AG09309 (cell line): ENCODE measurements at regions not wholly inside any gene's neighbourhood (a gene's known extent, or its start where the extent isn't known, plus 50 kb on each side); places are given as distances from the start of the nearest gene placed in this dataset.

Experiments
- DNase-seq: peaks from one replicate; pipeline ENCODE4 v3.0.0-alpha.2; 2010; ENCODE audit warnings: low read depth
- H3K4me3 ChIP-seq: 2 replicates; pipeline ENCODE4 v1.5.1; 2011; ENCODE audit warnings: mild to moderate bottlenecking, low read depth, low read length, moderate library complexity; ENCODE audit not compliant: control insufficient read depth
- TF ChIP-seq, protein P1 (sequence below): IDR thresholded peaks from 2 replicates; pipeline ENCODE4 v1.5.1; 2011; ENCODE audit warnings: mild to moderate bottlenecking, low read depth, low read length, inconsistent platforms; ENCODE audit not compliant: insufficient read depth, control insufficient read depth; ENCODE audit errors: missing control alignments

DNA sequence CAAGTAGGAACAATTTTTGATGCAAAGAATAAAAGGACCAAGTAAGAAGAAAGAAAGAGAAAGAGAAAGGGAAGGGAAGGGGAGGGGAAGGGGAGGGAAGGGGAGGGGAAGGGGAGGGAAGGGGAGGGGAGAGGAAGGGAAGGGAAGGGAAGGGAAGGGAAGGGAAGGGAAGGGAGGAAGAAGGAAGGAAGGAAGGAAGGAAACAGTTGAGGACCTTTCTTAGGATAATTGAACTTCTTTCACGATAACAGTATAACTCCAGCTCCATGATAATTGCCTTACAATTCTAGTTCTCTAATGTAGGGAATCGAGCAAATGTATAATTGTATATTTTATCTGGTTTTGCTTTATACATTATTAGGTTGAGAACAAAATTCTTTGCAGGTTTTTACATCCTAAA lies 556.2 kb upstream of the PCDH10 start:
- H3K4me3 ChIP-seq: no peak overlapping the region
- TF ChIP-seq, protein P1, sequence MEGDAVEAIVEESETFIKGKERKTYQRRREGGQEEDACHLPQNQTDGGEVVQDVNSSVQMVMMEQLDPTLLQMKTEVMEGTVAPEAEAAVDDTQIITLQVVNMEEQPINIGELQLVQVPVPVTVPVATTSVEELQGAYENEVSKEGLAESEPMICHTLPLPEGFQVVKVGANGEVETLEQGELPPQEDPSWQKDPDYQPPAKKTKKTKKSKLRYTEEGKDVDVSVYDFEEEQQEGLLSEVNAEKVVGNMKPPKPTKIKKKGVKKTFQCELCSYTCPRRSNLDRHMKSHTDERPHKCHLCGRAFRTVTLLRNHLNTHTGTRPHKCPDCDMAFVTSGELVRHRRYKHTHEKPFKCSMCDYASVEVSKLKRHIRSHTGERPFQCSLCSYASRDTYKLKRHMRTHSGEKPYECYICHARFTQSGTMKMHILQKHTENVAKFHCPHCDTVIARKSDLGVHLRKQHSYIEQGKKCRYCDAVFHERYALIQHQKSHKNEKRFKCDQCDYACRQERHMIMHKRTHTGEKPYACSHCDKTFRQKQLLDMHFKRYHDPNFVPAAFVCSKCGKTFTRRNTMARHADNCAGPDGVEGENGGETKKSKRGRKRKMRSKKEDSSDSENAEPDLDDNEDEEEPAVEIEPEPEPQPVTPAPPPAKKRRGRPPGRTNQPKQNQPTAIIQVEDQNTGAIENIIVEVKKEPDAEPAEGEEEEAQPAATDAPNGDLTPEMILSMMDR: no peak
- DNase-seq: no peak

DNA sequence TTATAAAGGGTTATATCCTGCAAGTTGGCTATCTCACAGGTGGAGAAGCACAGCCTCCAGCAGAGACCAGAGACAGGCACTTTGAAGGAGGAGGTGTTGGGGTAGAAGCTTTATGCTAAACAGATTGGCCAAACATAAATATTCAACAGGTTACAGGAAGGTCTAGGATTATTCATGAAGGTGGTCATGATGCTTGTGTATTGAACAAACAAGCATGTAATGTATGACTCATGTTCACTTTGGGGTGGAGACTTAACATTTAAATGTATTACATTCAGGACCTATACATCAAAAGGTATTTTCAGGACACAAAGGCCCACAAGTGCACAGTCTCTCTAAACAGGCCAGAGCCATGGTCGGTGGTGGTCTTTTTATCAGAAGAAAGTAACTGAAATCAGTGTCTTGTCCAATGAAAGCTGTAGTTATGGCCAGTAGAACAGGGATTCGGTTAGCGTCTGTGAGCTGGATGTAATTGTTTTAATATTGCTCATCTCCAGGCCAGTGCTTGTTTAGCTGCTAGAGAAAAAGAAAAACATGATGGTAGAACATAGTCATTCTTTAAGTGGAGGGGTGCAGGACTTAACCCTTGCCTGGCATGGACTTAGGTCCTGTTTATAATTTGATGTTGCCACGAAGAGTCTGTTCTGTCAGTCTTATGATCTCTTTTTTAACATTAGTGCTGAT lies 555.2 kb upstream of the PCDH10 start:
- TF ChIP-seq, protein P1: no peak
- DNase-seq: no peak

DNA sequence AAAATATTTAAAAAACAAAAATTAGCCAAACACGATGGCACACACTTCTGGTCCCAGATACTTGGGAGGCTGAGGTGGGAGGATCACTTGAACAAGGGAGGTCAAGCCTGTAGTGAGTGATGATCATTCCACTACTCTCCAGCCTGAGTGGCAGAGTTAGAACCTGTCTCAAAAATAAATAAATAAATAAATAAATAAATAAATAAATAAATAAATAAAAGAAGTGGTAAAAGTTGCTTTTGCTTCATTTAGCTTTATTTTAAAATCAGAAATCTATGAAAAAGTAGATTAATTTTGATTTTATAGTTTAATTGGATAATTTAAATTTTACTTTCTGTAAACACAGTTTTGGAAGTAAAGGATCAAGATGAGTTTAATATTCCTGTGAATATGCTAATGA lies 552.9 kb upstream of the PCDH10 start:
- no peak for DNase-seq
- TF ChIP-seq, protein P1: no peak

More for the DNA sequence above, 555.2 kb upstream of the PCDH10 start:
- H3K4me3 ChIP-seq: no peak overlapping the region

DNA sequence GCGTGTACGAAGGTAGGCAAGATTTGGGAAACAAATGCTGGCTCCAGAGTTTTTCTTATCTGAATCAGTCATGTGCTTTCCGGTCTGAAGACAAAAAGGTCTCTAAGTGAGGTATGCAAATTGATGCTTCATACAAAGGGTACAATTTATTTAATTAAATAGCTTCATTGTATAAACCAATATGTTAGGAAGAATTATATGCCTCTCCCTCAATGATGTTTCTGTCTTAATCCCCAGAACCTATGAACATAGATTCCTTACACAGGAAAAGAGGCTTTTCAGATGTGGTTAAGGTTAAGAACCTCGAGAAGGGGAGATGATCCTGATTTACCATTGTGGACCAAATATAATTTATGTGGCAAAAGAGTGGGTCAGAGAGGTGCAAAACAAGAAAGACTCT lies 543.5 kb upstream of the PCDH10 start:
- TF ChIP-seq, protein P1: no peak
- no peak overlapping the region for H3K4me3 ChIP-seq
- no peak for DNase-seq

More for the DNA sequence above, 552.9 kb upstream of the PCDH10 start:
- H3K4me3 ChIP-seq: no peak overlapping the region

DNA sequence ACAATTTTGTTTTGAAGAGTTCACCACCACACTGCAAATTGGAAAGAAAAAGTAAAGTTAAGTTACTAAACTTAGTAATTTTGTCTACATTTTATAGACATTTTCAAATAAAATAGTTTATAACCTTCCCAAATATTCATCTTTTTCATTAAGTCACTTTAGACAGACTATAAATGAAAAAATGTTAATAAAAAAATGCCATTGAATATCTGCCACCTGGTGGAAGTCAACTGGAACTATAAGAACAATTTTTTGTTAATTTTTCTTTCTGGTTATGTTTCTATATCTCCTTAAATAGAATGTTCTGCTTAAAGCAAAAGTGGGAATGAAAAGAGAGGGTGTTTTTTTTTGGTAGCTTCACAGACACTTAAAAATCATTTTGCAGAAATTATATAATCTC lies 534.4 kb upstream of the PCDH10 start:
- H3K4me3 ChIP-seq: no peak overlapping the region
- no peak for DNase-seq
- TF ChIP-seq, protein P1: peak; percentile 12

DNA sequence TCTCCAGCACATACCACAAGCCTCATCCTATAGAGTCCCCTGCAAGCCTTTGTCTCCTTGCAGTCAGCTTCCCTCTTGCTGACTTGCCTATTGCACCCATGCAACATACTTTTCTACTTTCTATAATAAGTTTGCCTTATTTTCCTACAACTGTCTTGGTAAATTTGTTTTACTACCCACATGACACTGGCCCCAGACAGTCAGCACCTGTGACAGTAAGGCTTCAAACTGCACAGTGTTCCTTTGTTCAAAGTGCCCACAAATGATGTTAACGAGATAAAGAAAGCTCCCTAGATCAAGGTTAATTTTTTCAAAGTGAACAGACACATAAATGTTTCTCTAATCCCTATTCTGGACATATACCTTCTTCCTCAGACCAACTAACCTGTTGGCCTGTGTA lies 529.1 kb upstream of the PCDH10 start:
- TF ChIP-seq, protein P1: no peak
- no peak overlapping the region for H3K4me3 ChIP-seq
- DNase-seq: no peak
